GM12878 (cell line): ENCODE measurements at regions not wholly inside any gene's neighbourhood (a gene's known extent, or its start where the extent isn't known, plus 50 kb on each side); places are given as distances from the start of the nearest gene placed in this dataset.

Experiments
- ATAC-seq: fragments of 200-7000 bp; cut with Tn5 transposase; 3 replicates; pipeline ENCODE4 v1.9.1; 2020; ENCODE audit warnings: mild to moderate bottlenecking, moderate library complexity
- BruUV-seq: library from RNA; stranded (reverse); fragments of 400-500 nt; replicated peaks from 2 replicates; lab custom pipeline; 2021; lab: Mats Ljungman, UMichigan
- CTCF ChIA-PET: fragments of 300-600 bp; sonication (Branson Sonifier 250); formaldehyde crosslinking; extraction: SDS; loops from one replicate; lab custom pipeline; 2021; ENCODE audit warnings: inconsistent platforms; lab: Yijun Ruan, JAX
- POLR2A ChIA-PET: fragments of 350-600 bp; formaldehyde crosslinking; extraction: SDS; loops from one replicate; lab custom pipeline; 2021; ENCODE audit warnings: inconsistent platforms; lab: Charles Lee
- RAD21 ChIA-PET: fragments of 300-600 bp; sonication (Branson Sonifier 250); formaldehyde crosslinking; loops from one replicate; lab custom pipeline; 2023; ENCODE audit warnings: antibody characterized with exemption; ENCODE audit not compliant: unreplicated experiment; lab: Charles Lee
- SMC1A ChIA-PET: fragments of 300-600 bp; sonication (Branson Sonifier 250); formaldehyde crosslinking; loops from one replicate; lab custom pipeline; 2023; ENCODE audit not compliant: unreplicated experiment, uncharacterized antibody; lab: Charles Lee
- DNase-seq: peaks from one replicate; pipeline ENCODE4 v3.0.0-alpha.2; 2011; ENCODE audit warnings: low read depth, low spot score
- FAIRE-seq: peaks from 3 replicates; lab custom pipeline; 2011; peaks lifted over from hg19 to GRCh38; lab: Jason Lieb, UNC
- H2AFZ ChIP-seq: 2 replicates; pipeline ENCODE4 v1.6.0; 2011; ENCODE audit warnings: low read depth, low read length, control low read depth; ENCODE audit not compliant: control insufficient read depth
- H3K27ac ChIP-seq: 2 replicates; pipeline ENCODE4 v1.5.1; 2011; ENCODE audit warnings: control low read depth; ENCODE audit not compliant: control insufficient read depth, insufficient read depth
- H3K27me3 ChIP-seq, 2 experiments: replicated peaks in 1 of 2; 2 replicates each; pipeline versions ENCODE4 v1.6.0 to v1.6.1; 2011; ENCODE audit warnings: low read length in 1 of 2; ENCODE audit not compliant: control insufficient read depth in 2 of 2, insufficient read depth in 2 of 2
- H3K36me3 ChIP-seq, 2 experiments: 2 replicates each; pipeline ENCODE4 v1.5.1; 2011; ENCODE audit warnings: low read length in 1 of 2; ENCODE audit not compliant: control insufficient read depth in 2 of 2, insufficient read depth in 2 of 2
- H3K4me1 ChIP-seq: 2 replicates; pipeline ENCODE4 v1.6.1; 2011; ENCODE audit warnings: mild to moderate bottlenecking, low read length, moderate library complexity, mixed read lengths; ENCODE audit not compliant: control insufficient read depth, insufficient read depth
- H3K4me2 ChIP-seq: 2 replicates; pipeline ENCODE4 v1.6.0; 2011; ENCODE audit warnings: control low read depth; ENCODE audit not compliant: control insufficient read depth, insufficient read depth
- H3K4me3 ChIP-seq: fragments of 200-600 bp; sonication (generic); 2 replicates; pipeline ENCODE4 v1.5.1; 2016
- H3K79me2 ChIP-seq: 2 replicates; pipeline ENCODE4 v1.6.0; 2011; ENCODE audit warnings: low read length; ENCODE audit not compliant: control insufficient read depth, insufficient read depth
- H3K9ac ChIP-seq: 2 replicates; pipeline ENCODE4 v1.8.0; 2011; ENCODE audit warnings: low read length, control low read depth, mixed read lengths; ENCODE audit not compliant: control insufficient read depth, insufficient read depth
- H3K9me3 ChIP-seq: replicated peaks from 3 replicates; pipeline ENCODE4 v1.5.1; 2011; ENCODE audit warnings: mild to moderate bottlenecking, low read length; ENCODE audit not compliant: control insufficient read depth, insufficient read depth
- H4K20me1 ChIP-seq: 2 replicates; pipeline ENCODE4 v1.6.0; 2011; ENCODE audit not compliant: control insufficient read depth, insufficient read depth
- NRF1 ChIP-seq: conservative IDR thresholded peaks from 2 replicates; pipeline ENCODE4 v1.6.1; 2011; ENCODE audit warnings: mild to moderate bottlenecking, low read depth, low read length, improper control_type of control experiment
- PML ChIP-seq: IDR thresholded peaks from 2 replicates; pipeline ENCODE4 v1.6.1; 2012; ENCODE audit warnings: low read length, inconsistent platforms
- WGBS: methylation state at CpG from one replicate; pipeline ENCODE4 v1.1.6; 2016; ENCODE audit warnings: low lambda C conversion rate; ENCODE audit not compliant: insufficient replicate concordance, insufficient coverage; ENCODE audit errors: missing lambda C conversion rate; 5-methylcytosine and 5-hydroxymethylcytosine counted together
- in situ Hi-C: fragments of 300-500 bp; cut with MboI; formaldehyde crosslinking; loops from 9 replicates; pipeline ENCODE4 v1.14.3; 2018; ENCODE audit warnings: mixed read lengths
- intact Hi-C: fragments of 100-400 bp; cut with micrococcal nuclease; formaldehyde crosslinking; loops from one replicate; pipeline ENCODE4 v1.14.2; 2022; ENCODE audit not compliant: unreplicated experiment
- TF ChIP-seq, protein P1 (sequence below): IDR thresholded peaks from 2 replicates; pipeline ENCODE4 v1.6.1; 2012; ENCODE audit warnings: low read depth, low read length, improper control_type of control experiment
- TF ChIP-seq, protein P2 (sequence below): fragments of 450-650 bp; formaldehyde crosslinking; IDR thresholded peaks from 2 replicates; pipeline ENCODE4 v1.4.0; 2022; ENCODE audit warnings: mild to moderate bottlenecking, moderate library complexity

DNA sequence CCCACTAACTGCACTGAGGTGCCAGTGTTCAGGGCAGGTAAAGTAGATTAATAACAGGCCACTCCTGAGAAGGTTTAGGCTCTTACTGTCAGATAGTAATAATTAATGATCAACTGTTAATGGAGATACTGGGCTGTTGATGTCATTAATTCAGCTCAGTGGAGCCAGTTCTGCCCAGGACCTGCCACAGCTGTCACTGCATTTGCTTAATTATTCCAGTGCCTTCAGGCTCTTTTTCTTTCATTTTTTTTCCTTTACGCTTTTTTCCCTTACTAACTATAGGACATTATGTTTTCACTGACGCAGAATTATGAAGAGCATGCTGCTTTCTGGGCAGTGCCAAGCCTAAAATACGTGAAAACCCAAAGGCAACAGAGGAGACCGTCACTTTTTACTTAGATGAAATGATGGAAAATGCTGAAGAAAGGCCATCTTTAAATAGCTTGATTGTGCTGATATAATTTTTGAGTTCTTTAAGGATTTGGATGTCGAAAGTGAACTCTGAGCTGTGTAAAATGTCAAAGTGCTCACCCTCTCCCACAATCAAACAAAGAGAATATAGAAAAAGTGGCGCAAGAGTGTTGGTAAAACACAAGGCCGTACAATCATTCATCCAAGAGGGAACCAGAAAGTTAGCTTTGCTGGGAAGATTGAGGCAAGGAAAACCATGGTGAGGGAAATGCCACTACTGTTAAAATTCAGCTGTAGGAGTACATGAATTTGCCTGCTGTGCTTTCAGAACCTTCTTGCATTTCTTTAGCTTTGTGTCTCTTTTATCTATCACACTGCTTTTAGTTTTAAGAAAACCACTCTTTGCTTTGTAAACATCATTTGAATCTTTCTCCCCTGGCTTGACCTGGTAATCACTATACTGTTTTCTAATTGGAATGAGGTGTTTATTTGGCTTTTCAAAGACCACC lies 192.0 kb upstream of the ZEB2 start:
- Histone ChIP-seq H3K79me2 (no peaks in the 10 kb centered on the region), H3K9me3 (no peaks in the 10 kb centered on the region), H4K20me1 (no peaks in the 10 kb centered on the region), H3K27me3 (no peaks in the 10 kb centered on the region), H3K4me2 (no peak overlapping the region), H3K9ac (no peak overlapping the region), H3K36me3 (no peaks in the 10 kb centered on the region), H3K4me3 (no peak overlapping the region), H3K4me1 (no peaks in the 10 kb centered on the region), H2AFZ (no peak overlapping the region), H3K27ac (no peak overlapping the region)
- intact Hi-C loops, result no loop called here
- SMC1A ChIA-PET, result interaction anchor here (0.6 to 0.8 kb wide), 2 partner anchors 15 to 102 kb away, joined by 3 to 4 read pairs; no protein-coding TSS in a partner anchor
- BruUV-seq, result no TSS peak
- FAIRE-seq (no peak), ATAC-seq (no peak), DNase-seq (no peak)
- CTCF ChIA-PET, result no interaction called here
- POLR2A ChIA-PET, result interaction anchor here (0.6 kb wide), 1 partner anchor 689 kb away, joined by 10 read pairs; no protein-coding TSS in a partner anchor
- TF ChIP-seq NRF1 (no peak), PML (no peak)
- TF ChIP-seq, protein P1, sequence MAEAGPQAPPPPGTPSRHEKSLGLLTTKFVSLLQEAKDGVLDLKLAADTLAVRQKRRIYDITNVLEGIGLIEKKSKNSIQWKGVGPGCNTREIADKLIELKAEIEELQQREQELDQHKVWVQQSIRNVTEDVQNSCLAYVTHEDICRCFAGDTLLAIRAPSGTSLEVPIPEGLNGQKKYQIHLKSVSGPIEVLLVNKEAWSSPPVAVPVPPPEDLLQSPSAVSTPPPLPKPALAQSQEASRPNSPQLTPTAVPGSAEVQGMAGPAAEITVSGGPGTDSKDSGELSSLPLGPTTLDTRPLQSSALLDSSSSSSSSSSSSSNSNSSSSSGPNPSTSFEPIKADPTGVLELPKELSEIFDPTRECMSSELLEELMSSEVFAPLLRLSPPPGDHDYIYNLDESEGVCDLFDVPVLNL, result no peak
- TF ChIP-seq, protein P2, sequence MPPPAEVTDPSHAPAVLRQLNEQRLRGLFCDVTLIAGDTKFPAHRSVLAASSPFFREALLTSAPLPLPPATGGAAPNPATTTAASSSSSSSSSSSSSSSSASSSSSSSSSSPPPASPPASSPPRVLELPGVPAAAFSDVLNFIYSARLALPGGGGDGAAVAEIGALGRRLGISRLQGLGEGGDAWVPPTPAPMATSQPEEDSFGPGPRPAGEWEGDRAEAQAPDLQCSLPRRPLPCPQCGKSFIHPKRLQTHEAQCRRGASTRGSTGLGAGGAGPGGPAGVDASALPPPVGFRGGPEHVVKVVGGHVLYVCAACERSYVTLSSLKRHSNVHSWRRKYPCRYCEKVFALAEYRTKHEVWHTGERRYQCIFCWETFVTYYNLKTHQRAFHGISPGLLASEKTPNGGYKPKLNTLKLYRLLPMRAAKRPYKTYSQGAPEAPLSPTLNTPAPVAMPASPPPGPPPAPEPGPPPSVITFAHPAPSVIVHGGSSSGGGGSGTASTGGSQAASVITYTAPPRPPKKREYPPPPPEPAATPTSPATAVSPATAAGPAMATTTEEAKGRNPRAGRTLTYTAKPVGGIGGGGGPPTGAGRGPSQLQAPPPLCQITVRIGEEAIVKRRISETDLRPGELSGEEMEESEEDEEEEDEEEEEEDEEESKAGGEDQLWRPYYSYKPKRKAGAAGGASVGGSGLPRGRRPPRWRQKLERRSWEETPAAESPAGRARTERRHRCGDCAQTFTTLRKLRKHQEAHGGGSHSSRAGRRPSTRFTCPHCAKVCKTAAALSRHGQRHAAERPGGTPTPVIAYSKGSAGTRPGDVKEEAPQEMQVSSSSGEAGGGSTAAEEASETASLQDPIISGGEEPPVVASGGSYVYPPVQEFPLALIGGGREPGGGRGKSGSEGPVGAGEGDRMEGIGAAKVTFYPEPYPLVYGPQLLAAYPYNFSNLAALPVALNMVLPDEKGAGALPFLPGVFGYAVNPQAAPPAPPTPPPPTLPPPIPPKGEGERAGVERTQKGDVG (CRISPR knock-in tag), result no peak
- in situ Hi-C loops, result no loop called here
- RAD21 ChIA-PET, result interaction anchor here (1.5 kb wide), 1 partner anchor 1041 kb away, joined by 3 read pairs; no protein-coding TSS in a partner anchor
- WGBS, result 55% methylated on average over 7 of the region's 7 CpGs
